ENCODE measurements at regions not wholly inside any gene's neighbourhood (a gene's known extent, or its start where the extent isn't known, plus 50 kb on each side); places are given as distances from the start of the nearest gene placed in this dataset.

GRCh38 chr11:116537121-116537520 lies 235.7 kb downstream of the BUD13 start:
- TF ChIP-seq ZNF274 (IDR thresholded peaks at IDR 0.05; ENCODE audit: low read depth, low read length) = no peak
- no peak overlapping the region for H3K4me3 ChIP-seq (ENCODE audit: low read length)

- H3K4me3 ChIP-seq (ENCODE audit: low read length) = no peak overlapping the region
- no peak for TF ChIP-seq ZNF274 (IDR thresholded peaks at IDR 0.05; ENCODE audit: low read depth, low read length)
These were observed 236.4 kb downstream of the BUD13 start for GRCh38 chr11:116536416-116536815.

GRCh38 chr11:116535994-116536393 lies 236.8 kb downstream of the BUD13 start:
- TF ChIP-seq ZNF274 (IDR thresholded peaks at IDR 0.05; ENCODE audit: low read depth, low read length) = no peak
- no peak overlapping the region for H3K4me3 ChIP-seq (ENCODE audit: low read length)

GRCh38 chr11:116535120-116535519 lies 237.7 kb downstream of the BUD13 start:
- TF ChIP-seq ZNF274 (IDR thresholded peaks at IDR 0.05; ENCODE audit: low read depth, low read length) = no peak
- no peak overlapping the region for H3K4me3 ChIP-seq (ENCODE audit: low read length)

GRCh38 chr11:116534270-116534975 lies 238.4 kb downstream of the BUD13 start:
- no peak for TF ChIP-seq ZNF274 (IDR thresholded peaks at IDR 0.05; ENCODE audit: low read depth, low read length)
- no peak overlapping the region for H3K4me3 ChIP-seq (ENCODE audit: low read length)

- TF ChIP-seq ZNF274 (IDR thresholded peaks at IDR 0.05; ENCODE audit: low read depth, low read length) = no peak
- no peak overlapping the region for H3K4me3 ChIP-seq (ENCODE audit: low read length)
These were observed 239.5 kb downstream of the BUD13 start for GRCh38 chr11:116533186-116533825.

GRCh38 chr11:116532066-116532465 lies 240.7 kb downstream of the BUD13 start:
- H3K4me3 ChIP-seq (ENCODE audit: low read length) = no peak overlapping the region
- no peak for TF ChIP-seq ZNF274 (IDR thresholded peaks at IDR 0.05; ENCODE audit: low read depth, low read length)

GRCh38 chr11:116530705-116531104 lies 242.1 kb downstream of the BUD13 start:
- no peak for TF ChIP-seq ZNF274 (IDR thresholded peaks at IDR 0.05; ENCODE audit: low read depth, low read length)
- H3K4me3 ChIP-seq (ENCODE audit: low read length) = no peak overlapping the region

- TF ChIP-seq ZNF274 (IDR thresholded peaks at IDR 0.05; ENCODE audit: low read depth, low read length) = no peak
- H3K4me3 ChIP-seq (ENCODE audit: low read length) = no peak overlapping the region
These were observed 243.5 kb downstream of the BUD13 start for GRCh38 chr11:116529271-116529670.

GRCh38 chr11:116527180-116527991 lies 245.4 kb downstream of the BUD13 start:
- no peak for TF ChIP-seq ZNF274 (IDR thresholded peaks at IDR 0.05; ENCODE audit: low read depth, low read length)
- H3K4me3 ChIP-seq (ENCODE audit: low read length) = no peak overlapping the region

GRCh38 chr11:116525961-116526495 lies 246.8 kb downstream of the BUD13 start:
- no peak overlapping the region for H3K4me3 ChIP-seq (ENCODE audit: low read length)
- no peak for TF ChIP-seq ZNF274 (IDR thresholded peaks at IDR 0.05; ENCODE audit: low read depth, low read length)

GRCh38 chr11:116519499-116519898 lies 253.3 kb downstream of the BUD13 start:
- no peak overlapping the region for H3K4me3 ChIP-seq (ENCODE audit: low read length)
- TF ChIP-seq ZNF274 (IDR thresholded peaks at IDR 0.05; ENCODE audit: low read depth, low read length) = no peak

- no peak overlapping the region for H3K4me3 ChIP-seq (ENCODE audit: low read length)
- TF ChIP-seq ZNF274 (IDR thresholded peaks at IDR 0.05; ENCODE audit: low read depth, low read length) = no peak
These were observed 254.6 kb downstream of the BUD13 start for GRCh38 chr11:116518141-116518540.

GRCh38 chr11:116517584-116517983 lies 255.2 kb downstream of the BUD13 start:
- H3K4me3 ChIP-seq (ENCODE audit: low read length) = no peak overlapping the region
- no peak for TF ChIP-seq ZNF274 (IDR thresholded peaks at IDR 0.05; ENCODE audit: low read depth, low read length)

All from GM08714 (cell line).